HepG2 (cell line): ENCODE measurements at regions not wholly inside any gene's neighbourhood (a gene's known extent, or its start where the extent isn't known, plus 50 kb on each side); places are given as distances from the start of the nearest gene placed in this dataset.

ENCODE experiments used
- HDAC1 ChIP-seq: sonication (generic); formaldehyde crosslinking; IDR thresholded peaks from 2 replicates; pipeline ENCODE4 v1.5.1; 2020; ENCODE audit warnings: mild to moderate bottlenecking, missing genetic modification reagents
- RFXANK ChIP-seq: IDR thresholded peaks from 2 replicates; pipeline ENCODE4 v1.6.1; 2016
- TMF1 ChIP-seq: sonication (generic); formaldehyde crosslinking; IDR thresholded peaks from 2 replicates; pipeline ENCODE4 v1.8.1; 2022; ENCODE audit warnings: low read depth, missing genetic modification reagents
- TF ChIP-seq, protein P1 (sequence below): sonication (generic); formaldehyde crosslinking; IDR thresholded peaks from 2 replicates; pipeline ENCODE4 v1.5.0; 2020; ENCODE audit warnings: mild to moderate bottlenecking, missing genetic modification reagents, borderline replicate concordance

DNA sequence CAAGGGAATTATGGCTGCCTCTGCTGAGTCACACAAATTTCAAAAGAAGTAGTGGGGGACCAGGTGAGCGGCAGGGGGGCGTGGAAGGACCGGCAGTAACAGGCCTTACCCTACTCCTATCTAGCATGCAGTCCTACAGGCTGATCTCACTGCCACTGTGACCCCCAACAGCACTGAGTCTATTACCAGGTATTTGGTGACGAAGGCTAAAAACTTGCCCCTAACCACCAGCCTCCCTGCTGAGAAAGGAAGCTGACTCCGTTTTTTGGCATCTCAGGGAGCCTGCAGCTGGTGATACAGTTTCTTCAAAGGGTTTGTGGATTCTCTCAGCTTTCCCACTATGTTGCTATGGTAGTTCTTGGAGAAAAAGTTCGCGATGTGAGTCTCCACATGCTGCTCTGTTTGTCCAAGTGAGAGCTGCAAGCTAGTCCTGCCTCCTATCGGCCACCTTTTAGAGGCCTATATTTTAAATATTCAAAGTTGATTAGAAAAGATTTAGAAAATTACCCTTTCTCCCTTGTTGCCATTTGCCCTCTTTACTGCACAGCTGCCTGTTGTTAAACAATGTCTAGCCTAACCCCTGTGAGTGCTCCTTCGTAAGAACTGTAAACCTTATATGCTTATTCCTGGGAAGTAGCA, 57.1 kb upstream of the SLCO1B1 start (continued):
- TF ChIP-seq HDAC1: no peak
- no peak for TF ChIP-seq RFXANK (CRISPR knock-in tag)
- TF ChIP-seq, protein P1, sequence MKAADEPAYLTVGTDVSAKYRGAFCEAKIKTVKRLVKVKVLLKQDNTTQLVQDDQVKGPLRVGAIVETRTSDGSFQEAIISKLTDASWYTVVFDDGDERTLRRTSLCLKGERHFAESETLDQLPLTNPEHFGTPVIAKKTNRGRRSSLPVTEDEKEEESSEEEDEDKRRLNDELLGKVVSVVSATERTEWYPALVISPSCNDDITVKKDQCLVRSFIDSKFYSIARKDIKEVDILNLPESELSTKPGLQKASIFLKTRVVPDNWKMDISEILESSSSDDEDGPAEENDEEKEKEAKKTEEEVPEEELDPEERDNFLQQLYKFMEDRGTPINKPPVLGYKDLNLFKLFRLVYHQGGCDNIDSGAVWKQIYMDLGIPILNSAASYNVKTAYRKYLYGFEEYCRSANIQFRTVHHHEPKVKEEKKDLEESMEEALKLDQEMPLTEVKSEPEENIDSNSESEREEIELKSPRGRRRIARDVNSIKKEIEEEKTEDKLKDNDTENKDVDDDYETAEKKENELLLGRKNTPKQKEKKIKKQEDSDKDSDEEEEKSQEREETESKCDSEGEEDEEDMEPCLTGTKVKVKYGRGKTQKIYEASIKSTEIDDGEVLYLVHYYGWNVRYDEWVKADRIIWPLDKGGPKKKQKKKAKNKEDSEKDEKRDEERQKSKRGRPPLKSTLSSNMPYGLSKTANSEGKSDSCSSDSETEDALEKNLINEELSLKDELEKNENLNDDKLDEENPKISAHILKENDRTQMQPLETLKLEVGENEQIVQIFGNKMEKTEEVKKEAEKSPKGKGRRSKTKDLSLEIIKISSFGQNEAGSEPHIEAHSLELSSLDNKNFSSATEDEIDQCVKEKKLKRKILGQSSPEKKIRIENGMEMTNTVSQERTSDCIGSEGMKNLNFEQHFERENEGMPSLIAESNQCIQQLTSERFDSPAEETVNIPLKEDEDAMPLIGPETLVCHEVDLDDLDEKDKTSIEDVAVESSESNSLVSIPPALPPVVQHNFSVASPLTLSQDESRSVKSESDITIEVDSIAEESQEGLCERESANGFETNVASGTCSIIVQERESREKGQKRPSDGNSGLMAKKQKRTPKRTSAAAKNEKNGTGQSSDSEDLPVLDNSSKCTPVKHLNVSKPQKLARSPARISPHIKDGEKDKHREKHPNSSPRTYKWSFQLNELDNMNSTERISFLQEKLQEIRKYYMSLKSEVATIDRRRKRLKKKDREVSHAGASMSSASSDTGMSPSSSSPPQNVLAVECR (CRISPR knock-in tag): no peak
- no peak for TF ChIP-seq TMF1 (CRISPR knock-in tag)
